AG04450 (cell line): ENCODE measurements at regions not wholly inside any gene's neighbourhood (a gene's known extent, or its start where the extent isn't known, plus 50 kb on each side); places are given as distances from the start of the nearest gene placed in this dataset.

Experiments used
- CTCF ChIA-PET: fragments of 300-600, 350-600 bp; formaldehyde crosslinking; extraction: SDS; loops from one replicate; lab custom pipeline; 2022; ENCODE audit warnings: antibody characterized with exemption, inconsistent platforms; lab: Charles Lee
- POLR2A ChIA-PET: fragments of 350-600 bp; formaldehyde crosslinking; extraction: SDS; loops from one replicate; lab custom pipeline; 2021; ENCODE audit warnings: antibody characterized with exemption, inconsistent platforms; lab: Yijun Ruan, JAX
- DNase-seq: peaks from one replicate; pipeline ENCODE4 v3.0.0-alpha.2; 2011; ENCODE audit warnings: low read depth, low spot score
- H3K27ac ChIP-seq: one replicate; pipeline ENCODE4 v1.5.1; 2012; ENCODE audit warnings: low read depth, low read length, control low read depth
- H3K27me3 ChIP-seq: one replicate; pipeline ENCODE4 v1.6.0; 2012; ENCODE audit warnings: low read length; ENCODE audit not compliant: control insufficient read depth, insufficient read depth
- H3K4me3 ChIP-seq: 2 replicates; pipeline ENCODE4 v1.5.1; 2011; ENCODE audit warnings: mild to moderate bottlenecking, low read depth, low read length, control low read depth
- H3K9me3 ChIP-seq: 2 replicates; pipeline ENCODE4 v1.5.1; 2012; ENCODE audit warnings: low read length; ENCODE audit not compliant: control insufficient read depth, insufficient read depth
- CTCF ChIP-seq: IDR thresholded peaks from 2 replicates; pipeline ENCODE4 v1.5.1; 2011; ENCODE audit warnings: low read depth, low read length, control low read depth, inconsistent platforms

DNA sequence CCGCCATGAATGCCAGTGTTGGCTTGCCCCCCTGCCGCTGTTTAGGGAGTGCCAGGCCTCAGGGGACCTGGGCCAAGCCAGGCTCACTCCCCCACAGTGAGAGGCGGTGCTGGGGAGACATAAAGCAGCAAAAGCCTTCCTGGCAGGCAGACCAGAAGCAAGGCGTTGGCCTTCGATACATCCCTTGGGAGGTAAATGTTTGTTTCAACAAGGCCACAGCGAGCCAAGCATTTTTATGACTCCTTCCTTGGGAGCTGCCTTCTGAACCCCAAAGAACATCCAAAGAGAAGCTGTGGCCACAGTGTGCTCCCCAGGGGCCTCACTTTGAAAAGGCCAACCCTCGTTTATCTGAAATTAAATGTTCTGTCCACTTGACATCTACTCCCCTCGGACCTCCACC lies 119.7 kb upstream of the CIBAR2 start:
- POLR2A ChIA-PET = interaction anchor here (1.3 kb wide), 1 partner anchor 29 kb away, joined by 4 read pairs; no protein-coding TSS in a partner anchor
- DNase-seq = no peak

DNA sequence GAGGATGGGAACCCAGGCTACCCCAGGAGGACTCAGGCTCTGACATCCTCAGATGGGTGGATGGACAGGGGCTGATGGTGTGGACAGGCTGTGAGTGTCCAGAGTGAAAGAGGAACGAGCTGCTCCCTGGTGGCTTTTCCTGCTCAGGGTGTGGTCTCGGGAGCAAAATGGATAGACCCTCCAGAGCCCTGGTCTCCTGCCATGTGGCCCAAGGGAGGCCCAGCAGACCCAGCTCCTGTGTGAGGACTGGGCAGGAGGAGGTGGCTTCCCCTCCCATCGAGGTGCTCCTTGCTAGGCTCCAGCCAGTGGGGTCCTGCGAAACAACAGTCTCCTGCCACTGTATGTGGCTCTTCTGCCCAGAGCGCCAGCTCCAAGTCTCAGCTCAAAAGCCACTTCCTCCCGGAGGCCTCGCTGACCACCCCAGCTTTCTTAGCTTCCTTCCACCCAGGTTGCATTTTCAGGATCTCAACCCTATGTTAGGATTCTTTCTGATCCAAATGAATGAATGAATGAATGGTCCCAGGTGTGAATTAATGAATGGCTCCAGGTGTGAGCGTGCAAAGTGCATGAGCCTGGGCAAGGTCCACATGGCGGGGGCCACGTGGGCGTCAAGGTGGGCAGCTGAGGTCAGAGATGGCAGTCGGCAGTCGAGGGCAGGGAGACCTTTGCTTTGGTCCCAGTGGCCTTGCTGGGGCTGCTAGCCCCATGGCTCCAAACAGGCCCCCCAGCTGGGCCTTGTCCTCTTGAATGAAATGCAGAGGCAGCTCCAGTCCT lies 120.3 kb upstream of the CIBAR2 start:
- POLR2A ChIA-PET = interaction anchor here (1.3 kb wide), 1 partner anchor 30 kb away, joined by 4 read pairs; no protein-coding TSS in a partner anchor

More for the DNA sequence above, 119.7 kb upstream of the CIBAR2 start:
- Histone ChIP-seq H3K4me3 (no peak overlapping the region), H3K9me3 (no peaks in the 10 kb centered on the region; the same call in 1 of the 2 replicates), H3K27ac (peak overlapping the region; percentile 39), H3K27me3 (no peaks in the 10 kb centered on the region)
- TF ChIP-seq CTCF = no peak
- CTCF ChIA-PET = interaction anchor here (1.6 kb wide), 1 partner anchor 21 kb away, joined by 6 read pairs; no protein-coding TSS in a partner anchor

GRCh38 chr16:85233516-85233915 lies 121.2 kb upstream of the CIBAR2 start:
- no peaks in the 10 kb centered on the region; the same call in 1 of the 2 replicates for H3K9me3 ChIP-seq
- no peak for DNase-seq
- H3K4me3 ChIP-seq = no peak overlapping the region
- H3K27ac ChIP-seq = no peak overlapping the region
- POLR2A ChIA-PET = no interaction called here
- no peaks in the 10 kb centered on the region for H3K27me3 ChIP-seq
- CTCF ChIA-PET = no interaction called here
- TF ChIP-seq CTCF = no peak

More for the DNA sequence above, 120.3 kb upstream of the CIBAR2 start:
- no peak for TF ChIP-seq CTCF
- Histone ChIP-seq H3K9me3 (no peaks in the 10 kb centered on the region; the same call in 1 of the 2 replicates), H3K27ac (peak overlapping the region; percentile 11), H3K27me3 (no peaks in the 10 kb centered on the region), H3K4me3 (no peak overlapping the region)
- CTCF ChIA-PET = interaction anchor here (1.6 kb wide), 1 partner anchor 21 kb away, joined by 6 read pairs; no protein-coding TSS in a partner anchor
- DNase-seq = no peak

GRCh38 chr16:85234310-85235204 lies 122.3 kb upstream of the CIBAR2 start:
- peak overlapping the region; percentile 47 for H3K4me3 ChIP-seq
- H3K27me3 ChIP-seq = no peaks in the 10 kb centered on the region
- ChIA-PET POLR2A (interaction anchor here (0.5 to 1.7 kb wide), 10 partner anchors 14 to 262 kb away, joined by 3 to 10 read pairs (median 6); no protein-coding TSS in a partner anchor), CTCF (no interaction called here)
- no peaks in the 10 kb centered on the region for H3K9me3 ChIP-seq
- no peak for TF ChIP-seq CTCF
- H3K27ac ChIP-seq = peak overlapping the region; percentile 93
- peak; percentile 73 for DNase-seq
